Muscle of back (tissue), 3 donors: ENCODE measurements at regions not wholly inside any gene's neighbourhood (a gene's known extent, or its start where the extent isn't known, plus 50 kb on each side); places are given as distances from the start of the nearest gene placed in this dataset.
A peak's percentile ranks its signal among the peaks of the same experiment; 100 is the strongest.

Source experiments
- DNase-seq, 3 donors: peaks; one replicate each; pipeline versions ENCODE4 v3.0.0 to v3.0.0-alpha.2; 2013

DNA sequence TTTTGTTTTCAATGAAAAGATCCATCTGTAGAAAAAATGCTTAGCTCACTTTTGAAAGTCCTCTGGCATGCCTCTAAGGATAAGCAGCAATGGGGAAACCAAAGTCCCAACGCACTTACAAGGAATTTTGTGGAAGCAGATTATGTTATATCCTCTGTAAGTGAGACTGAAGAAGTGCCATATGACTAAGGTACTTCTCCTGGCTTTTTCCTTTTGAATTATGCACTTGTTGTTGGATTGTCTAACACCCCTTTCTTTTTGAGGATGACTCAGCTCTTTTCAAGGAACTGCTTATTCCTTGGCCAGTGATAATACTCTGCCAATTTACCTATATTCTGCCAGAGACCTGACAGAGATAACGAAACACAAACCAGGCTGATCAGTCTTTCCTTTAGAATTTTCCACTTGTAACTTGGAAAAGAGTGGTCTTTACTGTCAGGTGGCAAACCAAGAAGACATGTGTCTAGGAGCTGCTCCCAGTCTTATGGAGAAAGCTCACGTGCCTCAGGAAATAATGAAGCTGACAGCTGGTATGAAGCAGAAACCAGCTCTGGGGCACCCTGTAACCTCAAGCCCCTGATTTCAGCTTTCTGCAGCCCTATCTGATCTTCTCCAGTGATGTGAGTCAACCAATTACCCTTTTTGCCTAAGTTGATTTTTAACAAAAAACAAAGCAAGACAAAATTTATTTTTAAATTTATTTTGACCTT lies 290.8 kb upstream of the FBXL7 start:
- DNase-seq: no peak

DNA sequence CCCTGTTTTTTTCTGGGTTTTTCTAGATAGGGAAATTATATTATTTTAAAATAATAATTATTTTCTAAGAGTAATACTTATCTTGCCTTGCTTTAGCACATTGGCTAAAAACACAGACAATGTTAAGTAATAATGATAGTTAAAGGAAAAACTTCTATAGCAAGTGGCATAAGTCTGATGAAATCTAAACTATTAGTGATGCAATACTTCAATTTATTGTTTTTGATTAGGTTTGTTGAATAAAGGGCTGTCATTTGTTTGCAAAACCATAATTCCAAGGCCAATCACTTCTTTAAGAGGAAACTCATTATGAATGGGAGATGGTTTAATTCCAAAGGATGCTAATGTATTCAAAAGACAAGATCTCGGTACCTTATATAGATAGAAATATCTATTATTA lies 293.8 kb upstream of the FBXL7 start:
- no peak for DNase-seq

GRCh38 chr5:15203376-15203775 lies 296.6 kb upstream of the FBXL7 start:
- DNase-seq: no peak

DNA sequence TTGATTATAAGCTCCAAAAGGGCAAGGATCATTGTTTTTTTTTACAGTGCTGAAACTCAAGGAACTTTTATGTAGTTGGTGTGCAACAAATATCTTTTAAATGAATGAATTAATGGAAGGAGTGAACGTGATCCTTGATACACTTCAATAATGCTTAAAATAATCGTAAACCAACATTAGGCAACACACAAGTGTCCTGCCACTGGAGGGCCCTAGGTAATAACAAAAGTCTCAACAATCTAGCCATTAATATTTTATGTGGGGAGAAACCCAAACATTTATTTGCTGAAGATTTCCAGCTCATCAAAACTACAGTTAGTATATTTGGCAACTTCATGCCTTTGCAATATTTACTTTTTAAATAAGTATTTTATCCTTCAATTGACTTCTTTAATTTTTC lies 309.0 kb upstream of the FBXL7 start:
- DNase-seq: peak in 1 of 3 donors; percentile 8

- DNase-seq: peak in 1 of 3 donors; percentile 10
Observed at GRCh38 chr5:15183520-15183919, 311.9 kb upstream of the ANKH start.

- no peak for DNase-seq
Observed at GRCh38 chr5:15170173-15170572, 298.6 kb upstream of the ANKH start.

GRCh38 chr5:15168358-15168757 lies 296.8 kb upstream of the ANKH start:
- peak in 1 of 3 donors; percentile 3 for DNase-seq

DNA sequence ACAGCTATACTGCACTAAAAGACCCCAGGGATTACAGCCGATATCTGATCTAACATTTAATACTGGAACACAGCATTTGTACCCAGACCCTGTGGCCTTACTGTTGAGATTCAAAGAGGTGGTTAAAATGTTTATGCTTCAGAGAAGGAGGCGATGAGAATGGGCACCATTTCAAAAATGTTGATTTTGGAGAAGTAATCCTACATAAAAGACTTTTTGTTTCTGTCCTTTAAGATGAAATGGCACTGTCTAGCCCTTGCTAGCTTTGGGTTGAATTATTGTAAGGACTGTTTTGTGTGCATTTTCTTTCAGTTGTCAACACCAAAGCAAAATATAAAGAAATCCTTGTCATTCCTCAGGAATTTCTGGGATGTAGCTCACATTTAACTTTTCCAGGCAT lies 288.5 kb upstream of the ANKH start:
- peak in 1 of 3 donors; percentile 4 for DNase-seq

- no peak for DNase-seq
Observed at GRCh38 chr5:15159606-15160005, 288.0 kb upstream of the ANKH start.

GRCh38 chr5:15142458-15142857 lies 270.9 kb upstream of the ANKH start:
- DNase-seq: no peak

DNA sequence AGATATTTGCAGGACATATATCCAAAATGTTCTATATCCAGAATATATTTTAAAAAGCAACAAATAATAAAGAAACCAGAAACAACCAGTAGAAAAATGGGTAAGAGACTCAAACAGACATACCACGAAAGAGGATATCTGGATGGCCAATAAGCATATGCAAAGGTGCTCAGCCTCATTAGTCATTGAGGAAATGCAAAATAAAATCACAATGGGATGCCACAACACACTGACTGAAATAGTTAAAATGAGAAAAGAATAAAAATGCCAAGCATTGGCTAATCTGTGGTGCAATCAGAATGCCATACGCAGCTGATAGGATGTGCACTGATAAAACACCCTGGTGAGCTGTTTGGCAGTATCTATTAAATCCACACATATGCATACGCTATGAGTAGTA lies 265.8 kb upstream of the ANKH start:
- DNase-seq: no peak

DNA sequence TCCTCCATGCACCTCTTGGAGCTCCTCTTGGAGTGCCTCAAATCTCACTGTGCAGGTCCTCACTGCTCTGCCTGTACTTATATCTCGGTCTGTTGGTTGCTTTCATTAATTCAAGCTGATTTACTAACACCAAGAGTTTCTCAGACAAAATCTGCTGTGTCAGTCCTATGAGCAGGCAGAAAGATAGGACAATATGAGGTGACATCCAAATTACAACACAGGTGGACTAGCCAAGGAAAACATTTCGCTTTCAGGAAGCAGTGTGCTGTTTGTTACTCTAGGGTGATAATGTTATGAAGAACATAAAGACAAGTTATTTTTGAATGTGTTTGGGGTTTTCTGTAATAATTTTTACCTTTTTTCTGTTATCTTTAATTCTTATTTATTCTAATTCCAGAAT lies 264.1 kb upstream of the ANKH start:
- no peak for DNase-seq

DNA sequence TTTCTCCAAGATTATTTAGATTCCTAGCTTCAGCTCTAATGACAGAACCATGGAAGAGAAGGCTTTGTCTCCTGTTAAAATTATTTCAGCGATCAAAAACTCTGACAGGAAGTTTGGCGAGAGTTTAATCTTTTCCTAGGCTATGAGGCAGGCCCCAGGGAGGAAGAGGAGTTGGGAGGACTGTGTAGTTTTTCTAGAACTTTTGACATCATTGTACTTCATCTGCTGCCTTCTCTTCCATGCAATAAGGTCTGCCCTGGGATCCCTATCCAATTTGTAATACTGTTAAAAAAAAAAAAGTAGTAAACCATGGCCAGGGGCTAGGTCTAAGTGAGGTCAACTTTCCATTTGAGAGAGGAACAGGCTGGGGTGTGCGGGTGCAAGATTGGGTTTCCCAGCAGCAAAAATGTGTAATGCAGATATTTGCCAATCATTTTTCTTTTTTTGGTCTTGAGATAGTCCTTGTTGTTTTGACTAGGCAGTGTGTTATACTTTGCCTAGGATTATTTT lies 261.9 kb upstream of the ANKH start:
- peak in 1 of 3 donors; percentile 14 for DNase-seq

- DNase-seq: peak in 1 of 3 donors; percentile 12
Observed at GRCh38 chr5:15132816-15133405, 261.3 kb upstream of the ANKH start.

DNA sequence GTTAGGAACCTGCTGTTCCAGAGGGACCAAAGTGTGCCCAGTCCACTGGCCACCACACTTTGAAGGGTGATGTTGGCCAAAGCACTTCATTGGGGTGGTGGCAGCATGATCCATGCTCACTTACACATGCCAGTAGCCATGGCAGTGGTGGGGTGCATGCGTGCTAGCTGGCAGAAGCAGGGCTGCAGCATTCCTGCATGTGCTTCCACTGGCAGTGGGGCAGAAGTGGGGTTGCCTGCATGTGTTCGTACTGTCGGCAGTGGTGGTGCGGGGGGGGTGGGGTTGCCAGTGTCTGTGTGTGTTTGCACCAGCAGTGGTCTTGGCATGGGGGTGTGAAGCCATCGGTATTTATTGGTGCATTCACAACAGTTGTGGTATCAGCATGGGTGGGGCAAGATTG lies 260.3 kb upstream of the ANKH start:
- DNase-seq: no peak

DNA sequence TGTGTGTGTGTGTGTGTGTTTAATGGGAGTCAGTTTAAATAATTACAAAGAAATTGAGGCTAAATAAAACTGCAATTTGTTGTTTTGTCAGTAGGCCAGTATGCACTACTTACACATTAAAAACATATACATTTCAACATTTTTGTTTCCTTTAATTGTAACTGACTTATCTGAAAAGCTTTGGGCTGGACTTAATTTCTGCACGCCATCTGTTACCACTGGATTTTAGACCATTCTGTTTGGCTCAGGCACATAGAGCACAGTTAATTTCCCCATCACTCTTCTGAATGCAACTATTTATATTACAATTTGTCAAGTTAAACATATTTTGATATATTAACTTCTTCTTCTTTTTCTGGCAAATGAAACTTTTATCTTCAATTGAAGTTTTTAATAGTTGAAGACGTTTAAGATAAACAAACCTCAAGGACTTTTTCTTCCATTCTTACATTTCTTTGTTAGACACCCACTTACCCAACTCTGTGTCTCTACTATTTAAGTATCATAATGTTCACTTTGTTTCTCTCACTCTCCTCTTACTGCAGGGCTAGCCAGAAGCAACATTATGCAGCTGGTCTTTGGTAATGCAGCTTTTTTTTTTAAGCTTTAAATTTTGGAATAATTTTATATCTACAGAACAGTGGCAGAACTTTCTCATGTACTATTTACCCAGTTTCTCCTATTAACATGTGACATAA lies 253.4 kb upstream of the ANKH start:
- peak in 1 of 3 donors; percentile 15 for DNase-seq

DNA sequence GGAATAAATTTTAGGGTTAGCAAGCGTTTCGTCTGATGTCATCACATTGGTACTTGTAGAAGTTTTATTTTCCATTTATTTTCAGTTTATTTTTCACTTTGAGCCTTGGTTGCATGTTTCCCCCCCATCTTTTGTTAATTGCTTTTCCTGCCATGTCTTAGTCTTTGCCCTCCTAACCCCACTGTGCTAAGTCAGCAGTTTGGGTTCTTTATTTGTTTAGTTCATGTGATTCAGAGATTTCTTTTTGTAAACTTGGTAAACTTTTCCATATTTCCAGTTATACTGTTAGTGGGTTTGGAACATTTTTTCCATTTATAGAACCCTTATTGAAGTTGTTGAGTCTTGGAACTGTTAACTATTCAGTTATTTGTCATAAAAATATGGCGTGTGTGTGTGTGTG lies 252.9 kb upstream of the ANKH start:
- peak in 1 of 3 donors; percentile 23 for DNase-seq

DNA sequence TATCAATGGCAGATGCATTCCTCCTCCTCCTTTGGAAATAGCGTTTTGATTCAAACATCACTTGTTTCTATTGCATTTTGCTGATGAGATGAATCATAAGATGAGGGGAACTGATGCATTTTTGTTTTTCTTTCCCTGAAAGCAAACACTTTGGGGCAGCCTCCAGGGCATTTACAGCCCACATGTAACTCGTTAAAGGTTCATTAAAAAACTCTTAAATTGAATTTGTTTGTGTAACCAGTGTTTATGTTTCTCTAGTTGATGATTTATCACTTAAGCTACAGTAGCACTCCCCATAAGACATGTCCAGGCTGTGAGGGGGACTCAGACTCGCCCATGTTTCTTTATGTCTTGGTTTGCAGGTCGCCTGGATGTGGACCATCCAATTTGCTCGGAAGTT lies 246.1 kb upstream of the ANKH start:
- DNase-seq: peak in 1 of 3 donors; percentile 35

- DNase-seq: no peak
Observed at GRCh38 chr5:15116996-15117395, 245.4 kb upstream of the ANKH start.

GRCh38 chr5:15106530-15107283 lies 235.1 kb upstream of the ANKH start:
- DNase-seq: no peak

DNA sequence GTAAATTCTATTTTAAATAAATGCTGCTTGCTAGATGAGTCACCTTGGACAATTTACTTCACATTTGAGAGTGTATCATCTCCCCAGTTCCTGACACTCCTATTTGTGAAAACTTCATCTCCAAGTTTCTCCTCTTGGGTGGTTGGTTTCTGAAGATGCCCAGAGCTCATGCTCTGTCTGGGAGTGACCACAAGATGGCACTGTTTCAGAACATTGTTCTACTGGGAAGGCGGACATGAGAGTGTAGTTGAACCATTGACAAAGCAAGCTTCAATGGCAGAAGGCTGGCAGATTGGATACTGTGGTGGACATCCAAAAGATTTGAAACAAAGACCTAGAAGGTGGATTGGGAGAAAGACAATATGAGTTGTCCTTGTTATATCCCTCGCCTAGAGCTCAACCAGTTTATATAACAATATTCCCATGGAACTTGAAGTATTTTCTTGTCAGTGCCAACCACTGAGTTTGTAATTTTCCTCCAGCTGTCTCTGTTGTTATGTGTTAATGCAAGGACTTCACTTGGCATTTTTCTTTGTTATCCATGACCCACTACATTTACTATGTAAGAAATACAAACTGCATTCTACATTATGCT lies 234.3 kb upstream of the ANKH start:
- peak; percentile 37 to 71 (median 46) for DNase-seq

DNA sequence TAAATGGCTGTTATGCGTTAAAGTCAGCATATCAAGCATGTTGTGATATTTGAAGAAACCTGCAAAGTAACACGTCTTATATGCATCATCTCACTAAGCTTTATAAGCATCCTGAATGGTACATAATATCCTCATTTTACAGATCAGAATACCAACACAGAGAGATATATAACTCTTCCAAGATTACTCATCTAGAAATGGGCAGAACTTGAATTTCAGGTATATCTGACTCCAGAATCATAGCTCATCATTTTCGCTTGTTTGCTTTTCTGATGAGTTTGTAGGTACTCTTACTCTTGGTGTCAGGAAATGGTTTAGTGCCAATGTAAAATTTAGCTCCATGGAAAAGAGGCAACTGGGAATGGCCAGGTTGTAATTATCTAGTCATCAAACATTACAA lies 232.3 kb upstream of the ANKH start:
- DNase-seq: no peak
